Ascending aorta (tissue), 2 donors: ENCODE measurements at regions not wholly inside any gene's neighbourhood (a gene's known extent, or its start where the extent isn't known, plus 50 kb on each side); places are given as distances from the start of the nearest gene placed in this dataset.

Experiments
- DNase-seq, 2 donors: peaks; one replicate each; pipeline ENCODE4 v3.0.0-alpha.2; 2019; ENCODE audit warnings: low spot score in 2 of 2
- H3K27ac ChIP-seq, 2 donors: fragments of 200-600 bp; sonication (generic); one replicate each; pipeline ENCODE4 v1.5.1; 2016 to 2017; ENCODE audit warnings: mild to moderate bottlenecking in 1 of 2
- H3K27me3 ChIP-seq: fragments of 200-600 bp; sonication (generic); one replicate; pipeline ENCODE4 v1.5.1; 2017
- H3K36me3 ChIP-seq, 2 donors: fragments of 200-600 bp; sonication (generic); one replicate each; pipeline ENCODE4 v1.5.1; 2016
- H3K4me1 ChIP-seq, 2 donors: fragments of 200-600 bp; sonication (generic); one replicate each; pipeline ENCODE4 v1.5.1; 2016 to 2017; ENCODE audit warnings: mild to moderate bottlenecking in 1 of 2
- H3K4me3 ChIP-seq, 2 donors: fragments of 200-600 bp; sonication (generic); one replicate each; pipeline ENCODE4 v1.5.1; 2016 to 2017; ENCODE audit warnings: mild to moderate bottlenecking in 1 of 2
- H3K9me3 ChIP-seq, 2 donors: fragments of 200-600 bp; sonication (generic); one replicate each; pipeline ENCODE4 v1.5.1; 2016
- CTCF ChIP-seq, 3 experiments: fragments of 200-600 bp in 2 of 3; fragments of 450-650 bp in 1 of 3; sonication (generic) in 2 of 3; IDR thresholded peaks; one replicate each; pipeline ENCODE4 v1.5.1; 2016 to 2019; ENCODE audit warnings: antibody characterized with exemption in 3 of 3, mild to moderate bottlenecking in 1 of 3, moderate library complexity in 1 of 3
- intact Hi-C: fragments of 100-400 bp; cut with DNase I; formaldehyde crosslinking; loops from one replicate; pipeline ENCODE4 v1.15.1; 2023

DNA sequence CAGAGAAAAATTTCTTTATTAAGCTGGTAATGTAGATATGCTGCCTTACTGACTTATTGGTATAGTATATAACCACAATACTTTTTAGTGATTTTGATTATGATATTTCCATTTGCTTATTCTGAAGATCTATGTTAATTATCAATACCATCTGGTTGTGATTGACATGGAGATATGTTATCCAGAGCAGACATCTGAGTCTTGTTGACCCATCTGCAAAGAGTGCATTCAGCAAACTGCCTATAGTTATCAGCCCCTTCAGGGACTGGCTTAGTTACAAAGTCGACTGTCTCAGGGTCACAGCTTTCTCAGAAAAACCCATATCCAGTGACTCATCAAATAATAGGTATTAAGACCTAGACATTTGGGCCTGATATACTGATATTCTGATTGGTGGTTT, 475.7 kb downstream of the DSC3 start:
- DNase-seq: no peak
- Histone ChIP-seq H3K9me3 (no peaks in the 10 kb centered on the region), H3K36me3 (no peaks in the 10 kb centered on the region), H3K4me1 (no peaks in the 10 kb centered on the region), H3K27ac (no peak overlapping the region), H3K4me3 (no peak overlapping the region), H3K27me3 (no peaks in the 10 kb centered on the region)
- intact Hi-C loops: no loop called here
- TF ChIP-seq CTCF (IDR thresholded peaks at IDR 0.05): no peak

DNA sequence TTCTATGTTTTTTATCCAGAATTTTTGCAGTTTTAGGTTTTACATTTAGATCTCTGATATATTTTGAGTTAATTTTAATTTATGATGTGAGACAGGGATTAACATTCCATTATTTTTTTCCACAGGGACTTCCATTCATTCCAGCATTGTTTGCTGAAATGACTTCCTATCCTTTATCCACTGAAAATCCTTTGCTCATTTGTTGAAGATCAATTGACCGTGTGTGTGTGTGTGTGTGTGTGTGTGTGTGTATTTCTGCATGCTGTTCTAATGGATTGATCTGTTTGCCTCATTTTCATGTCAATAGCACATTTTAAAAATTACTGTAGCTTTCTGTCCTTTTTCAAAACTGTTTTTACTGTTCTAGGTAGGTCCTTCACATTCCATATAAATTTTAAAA, 480.3 kb downstream of the DSC3 start:
- H3K4me3 ChIP-seq: no peak overlapping the region
- no peak overlapping the region for H3K27ac ChIP-seq
- H3K9me3 ChIP-seq: no peaks in the 10 kb centered on the region
- intact Hi-C loops: no loop called here
- TF ChIP-seq CTCF (IDR thresholded peaks at IDR 0.05): no peak
- no peaks in the 10 kb centered on the region for H3K4me1 ChIP-seq
- no peak for DNase-seq
- no peaks in the 10 kb centered on the region for H3K36me3 ChIP-seq
- no peaks in the 10 kb centered on the region for H3K27me3 ChIP-seq

GRCh38 chr18:30556112-30556511, 486.4 kb downstream of the DSC3 start:
- Histone ChIP-seq H3K36me3 (no peaks in the 10 kb centered on the region), H3K4me3 (no peak overlapping the region), H3K9me3 (no peaks in the 10 kb centered on the region), H3K27me3 (no peaks in the 10 kb centered on the region), H3K27ac (no peak overlapping the region), H3K4me1 (no peaks in the 10 kb centered on the region)
- no peak for DNase-seq
- no peak for TF ChIP-seq CTCF (IDR thresholded peaks at IDR 0.05)
- intact Hi-C loops: no loop called here

DNA sequence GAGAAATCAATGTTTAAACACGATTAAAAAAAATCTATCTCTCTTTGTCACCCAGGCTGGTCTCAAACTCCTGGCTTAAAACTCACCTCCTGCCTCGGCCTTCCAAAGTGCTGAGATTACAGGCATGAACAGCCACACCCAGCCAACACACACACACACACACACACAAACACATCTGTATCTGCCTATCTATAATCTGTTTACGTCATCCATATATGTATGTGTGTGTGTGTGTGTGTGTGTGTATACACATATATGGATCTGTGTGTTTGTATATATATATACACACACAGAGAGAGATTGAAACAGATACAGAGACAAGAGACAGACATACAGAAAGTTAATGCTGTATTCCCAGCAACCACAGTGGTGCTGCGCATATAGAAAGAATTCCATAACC, 497.1 kb downstream of the DSC3 start:
- DNase-seq: no peak
- H3K36me3 ChIP-seq: no peaks in the 10 kb centered on the region
- H3K4me3 ChIP-seq: no peak overlapping the region
- H3K27ac ChIP-seq: no peak overlapping the region
- no peaks in the 10 kb centered on the region for H3K27me3 ChIP-seq
- no peaks in the 10 kb centered on the region for H3K4me1 ChIP-seq
- intact Hi-C loops: no loop called here
- no peak for TF ChIP-seq CTCF (IDR thresholded peaks at IDR 0.05)
- no peaks in the 10 kb centered on the region for H3K9me3 ChIP-seq

- Histone ChIP-seq H3K27me3 (no peaks in the 10 kb centered on the region), H3K36me3 (no peaks in the 10 kb centered on the region), H3K27ac (no peak overlapping the region), H3K4me3 (no peak overlapping the region), H3K9me3 (no peaks in the 10 kb centered on the region), H3K4me1 (no peaks in the 10 kb centered on the region)
- no peak for DNase-seq
- intact Hi-C loops: no loop called here
- no peak for TF ChIP-seq CTCF (IDR thresholded peaks at IDR 0.05)
These were observed 498.4 kb downstream of the DSC3 start for GRCh38 chr18:30544141-30544540.

DNA sequence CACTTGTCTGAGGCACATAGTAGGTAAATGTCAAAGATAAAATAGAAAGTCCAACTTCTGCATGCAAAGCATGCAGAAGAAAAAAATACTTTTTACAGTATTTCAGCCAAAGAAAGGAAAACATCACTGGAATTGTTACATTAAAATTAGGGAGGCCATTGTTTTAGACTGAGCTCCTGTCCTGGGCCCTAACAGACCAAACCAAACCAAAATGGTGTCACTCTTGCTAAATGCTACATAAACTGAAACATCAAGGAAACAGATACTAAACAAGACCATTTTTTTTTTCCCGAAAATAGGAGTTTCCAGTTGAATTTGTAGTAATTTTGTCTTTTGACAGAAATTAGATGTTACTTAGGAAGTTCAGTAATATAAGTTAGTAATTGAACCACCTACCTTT, 508.8 kb downstream of the DSC3 start:
- Histone ChIP-seq H3K36me3 (no peaks in the 10 kb centered on the region), H3K4me1 (no peaks in the 10 kb centered on the region), H3K9me3 (no peaks in the 10 kb centered on the region), H3K4me3 (no peak overlapping the region), H3K27me3 (no peaks in the 10 kb centered on the region), H3K27ac (no peak overlapping the region)
- no peak for TF ChIP-seq CTCF (IDR thresholded peaks at IDR 0.05)
- intact Hi-C loops: no loop called here
- DNase-seq: no peak
